Smooth muscle cell (in vitro differentiated cells): ENCODE measurements at regions not wholly inside any gene's neighbourhood (a gene's known extent, or its start where the extent isn't known, plus 50 kb on each side); places are given as distances from the start of the nearest gene placed in this dataset.
"Not testable (repeated sequence)": the region's sequence is repeated elsewhere in the genome, so short reads cannot be mapped to it uniquely, and the experiment has no call there.

Experiments
- DNase-seq: peaks from one replicate; lab custom pipeline; 2025; ENCODE audit not compliant: unreplicated experiment; lab: John Stamatoyannopoulos, UW
- H2AFZ ChIP-seq: fragments of 200-600 bp; sonication (generic); 2 replicates; pipeline ENCODE4 v1.6.0; 2016; ENCODE audit warnings: antibody characterized with exemption, low read depth, mild to moderate bottlenecking
- H3F3A ChIP-seq: fragments of 200-600 bp; sonication (generic); 2 replicates; pipeline ENCODE4 v1.6.0; 2017; ENCODE audit warnings: antibody characterized with exemption, low read depth
- H3K27ac ChIP-seq: fragments of 200-600 bp; sonication (generic); 2 replicates; pipeline ENCODE4 v1.5.1; 2016; ENCODE audit warnings: low read depth, mild to moderate bottlenecking
- H3K27me3 ChIP-seq: fragments of 200-600 bp; sonication (generic); 2 replicates; pipeline ENCODE4 v1.6.1; 2016; ENCODE audit warnings: low read depth, mild to moderate bottlenecking
- H3K36me3 ChIP-seq: fragments of 200-600 bp; sonication (generic); 2 replicates; pipeline ENCODE4 v1.5.1; 2016; ENCODE audit warnings: low read depth
- H3K4me1 ChIP-seq: fragments of 200-600 bp; sonication (generic); 2 replicates; pipeline ENCODE4 v1.5.1; 2016; ENCODE audit warnings: low read depth
- H3K4me2 ChIP-seq: fragments of 200-600 bp; sonication (generic); 2 replicates; pipeline ENCODE4 v1.6.0; 2016; ENCODE audit warnings: mild to moderate bottlenecking
- H3K4me3 ChIP-seq: fragments of 200-600 bp; sonication (generic); 2 replicates; pipeline ENCODE4 v1.5.1; 2016; ENCODE audit warnings: mild to moderate bottlenecking
- H3K79me2 ChIP-seq: fragments of 200-600 bp; sonication (generic); 2 replicates; pipeline ENCODE4 v1.6.0; 2016; ENCODE audit warnings: low read depth, mild to moderate bottlenecking
- H3K9ac ChIP-seq: fragments of 200-600 bp; sonication (generic); 2 replicates; pipeline ENCODE4 v1.6.0; 2016; ENCODE audit warnings: low read depth
- H3K9me3 ChIP-seq: fragments of 200-600 bp; sonication (generic); replicated peaks from 2 replicates; pipeline ENCODE4 v1.5.1; 2016; ENCODE audit warnings: low read depth
- H4K20me1 ChIP-seq: fragments of 200-600 bp; sonication (generic); 2 replicates; pipeline ENCODE4 v1.6.0; 2016; ENCODE audit warnings: low read depth
- WGBS: methylation state at CpG from one replicate; pipeline ENCODE4 v1.1.7; 2016; ENCODE audit warnings: low lambda C conversion rate; 5-methylcytosine and 5-hydroxymethylcytosine counted together
- TF ChIP-seq, protein P1 (sequence below): fragments of 200-600 bp; sonication (generic); IDR thresholded peaks from 2 replicates; pipeline ENCODE4 v1.5.1; 2017; ENCODE audit warnings: borderline replicate concordance, mild to moderate bottlenecking, antibody characterized with exemption; ENCODE audit not compliant: insufficient read depth, poor library complexity, severe bottlenecking

DNA sequence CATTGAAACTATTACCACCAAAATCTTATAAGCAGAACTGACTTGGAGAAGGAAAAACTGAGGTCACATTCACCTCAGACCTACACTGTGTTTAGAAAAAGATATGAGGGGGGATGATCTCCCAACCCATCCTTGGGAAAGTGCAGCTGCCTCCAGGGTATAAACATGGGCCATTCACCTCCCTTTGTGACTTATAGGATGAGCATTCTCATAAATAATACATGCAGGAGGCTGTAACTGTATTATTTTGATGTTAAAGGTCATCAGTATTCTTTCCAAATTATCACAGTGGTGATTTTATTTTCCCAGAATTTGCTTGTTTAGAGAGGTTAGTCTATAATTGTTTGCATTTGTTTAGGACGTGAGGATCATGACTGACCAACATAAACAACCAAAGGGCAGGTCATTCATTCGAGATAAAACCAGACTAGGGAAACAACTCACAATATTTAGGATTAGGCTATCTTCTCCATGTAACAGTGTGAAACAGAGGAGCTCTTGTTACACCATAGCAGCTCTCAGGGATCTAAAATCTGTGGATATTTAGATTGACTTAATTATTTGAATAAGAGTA is 109.2 kb upstream of the NR5A2 start:
- H3K27me3 ChIP-seq = no peaks in the 10 kb centered on the region
- H4K20me1 ChIP-seq = no peaks in the 10 kb centered on the region
- H3K79me2 ChIP-seq = no peaks in the 10 kb centered on the region
- no peak overlapping the region for H3K27ac ChIP-seq
- no peak overlapping the region for H3K4me3 ChIP-seq
- TF ChIP-seq, protein P1, sequence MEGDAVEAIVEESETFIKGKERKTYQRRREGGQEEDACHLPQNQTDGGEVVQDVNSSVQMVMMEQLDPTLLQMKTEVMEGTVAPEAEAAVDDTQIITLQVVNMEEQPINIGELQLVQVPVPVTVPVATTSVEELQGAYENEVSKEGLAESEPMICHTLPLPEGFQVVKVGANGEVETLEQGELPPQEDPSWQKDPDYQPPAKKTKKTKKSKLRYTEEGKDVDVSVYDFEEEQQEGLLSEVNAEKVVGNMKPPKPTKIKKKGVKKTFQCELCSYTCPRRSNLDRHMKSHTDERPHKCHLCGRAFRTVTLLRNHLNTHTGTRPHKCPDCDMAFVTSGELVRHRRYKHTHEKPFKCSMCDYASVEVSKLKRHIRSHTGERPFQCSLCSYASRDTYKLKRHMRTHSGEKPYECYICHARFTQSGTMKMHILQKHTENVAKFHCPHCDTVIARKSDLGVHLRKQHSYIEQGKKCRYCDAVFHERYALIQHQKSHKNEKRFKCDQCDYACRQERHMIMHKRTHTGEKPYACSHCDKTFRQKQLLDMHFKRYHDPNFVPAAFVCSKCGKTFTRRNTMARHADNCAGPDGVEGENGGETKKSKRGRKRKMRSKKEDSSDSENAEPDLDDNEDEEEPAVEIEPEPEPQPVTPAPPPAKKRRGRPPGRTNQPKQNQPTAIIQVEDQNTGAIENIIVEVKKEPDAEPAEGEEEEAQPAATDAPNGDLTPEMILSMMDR = no peak
- DNase-seq = no peak
- no peak overlapping the region for H3K9ac ChIP-seq
- H3K4me1 ChIP-seq = no peaks in the 10 kb centered on the region
- no peaks in the 10 kb centered on the region for H3K9me3 ChIP-seq
- WGBS = 43% methylated on average over 2 of the region's 2 CpGs
- H3F3A ChIP-seq = no peaks in the 10 kb centered on the region
- no peak overlapping the region for H3K4me2 ChIP-seq
- H3K36me3 ChIP-seq = no peaks in the 10 kb centered on the region
- no peak overlapping the region for H2AFZ ChIP-seq

DNA sequence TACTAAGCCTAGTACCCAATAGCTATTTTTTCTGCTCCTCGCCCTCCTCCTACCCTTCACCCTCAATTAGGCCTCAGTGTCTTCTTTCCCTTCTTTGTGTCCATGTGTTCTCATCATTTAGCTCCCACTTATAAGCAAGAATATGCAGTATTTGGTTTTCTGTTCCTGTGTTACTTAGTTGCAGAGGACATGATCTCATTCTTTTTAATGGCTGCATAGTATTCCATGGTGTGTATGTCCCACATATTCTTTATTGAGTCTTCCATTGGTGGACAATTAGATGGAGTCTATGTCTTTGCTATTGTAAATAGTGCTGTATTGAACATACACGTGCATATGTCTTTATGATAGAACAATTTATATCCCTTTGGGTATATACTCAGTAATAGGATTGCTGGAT is 106.9 kb upstream of the NR5A2 start:
- H2AFZ ChIP-seq = no peak overlapping the region
- no peaks in the 10 kb centered on the region for H4K20me1 ChIP-seq
- TF ChIP-seq, protein P1 = no peak
- H3K79me2 ChIP-seq = no peaks in the 10 kb centered on the region
- H3K9me3 ChIP-seq = no peaks in the 10 kb centered on the region
- H3K4me1 ChIP-seq = no peaks in the 10 kb centered on the region
- H3K27me3 ChIP-seq = no peaks in the 10 kb centered on the region
- no peak overlapping the region for H3K9ac ChIP-seq
- H3K4me3 ChIP-seq = no peak overlapping the region
- H3K36me3 ChIP-seq = no peaks in the 10 kb centered on the region
- WGBS = 90% methylated on average over 2 of the region's 2 CpGs
- no peaks in the 10 kb centered on the region for H3F3A ChIP-seq
- no peak overlapping the region for H3K27ac ChIP-seq
- no peak overlapping the region for H3K4me2 ChIP-seq
- DNase-seq = no peak

DNA sequence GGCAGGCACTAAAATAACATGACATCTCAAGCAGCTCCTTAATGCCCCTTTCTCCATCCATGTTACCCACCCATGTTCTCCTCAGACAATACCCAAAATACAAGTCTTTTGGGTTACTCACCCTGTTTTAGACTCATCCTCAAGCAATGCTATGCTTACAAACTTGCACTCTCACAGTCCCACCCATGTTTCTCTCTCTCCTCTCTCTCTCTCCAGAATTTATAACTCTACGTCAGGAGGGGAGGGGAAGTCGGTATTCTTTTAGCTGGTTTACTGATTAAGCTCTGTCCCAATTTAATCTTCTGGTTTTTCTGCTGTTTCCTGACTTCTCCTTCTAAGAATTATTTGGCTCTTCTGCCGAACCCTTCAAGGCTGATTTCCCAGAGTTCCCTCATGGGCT is 98.0 kb upstream of the NR5A2 start:
- Histone ChIP-seq H3K4me3 (no peak overlapping the region), H3K9ac (no peak overlapping the region), H3F3A (no peaks in the 10 kb centered on the region), H2AFZ (no peak overlapping the region), H3K27me3 (no peaks in the 10 kb centered on the region), H3K79me2 (no peaks in the 10 kb centered on the region), H4K20me1 (no peaks in the 10 kb centered on the region), H3K4me2 (no peak overlapping the region), H3K4me1 (no peaks in the 10 kb centered on the region), H3K27ac (no peak overlapping the region), H3K9me3 (no peaks in the 10 kb centered on the region), H3K36me3 (no peaks in the 10 kb centered on the region)
- TF ChIP-seq, protein P1 = no peak
- DNase-seq = no peak
- WGBS = 81% methylated on average over 3 of the region's 3 CpGs

DNA sequence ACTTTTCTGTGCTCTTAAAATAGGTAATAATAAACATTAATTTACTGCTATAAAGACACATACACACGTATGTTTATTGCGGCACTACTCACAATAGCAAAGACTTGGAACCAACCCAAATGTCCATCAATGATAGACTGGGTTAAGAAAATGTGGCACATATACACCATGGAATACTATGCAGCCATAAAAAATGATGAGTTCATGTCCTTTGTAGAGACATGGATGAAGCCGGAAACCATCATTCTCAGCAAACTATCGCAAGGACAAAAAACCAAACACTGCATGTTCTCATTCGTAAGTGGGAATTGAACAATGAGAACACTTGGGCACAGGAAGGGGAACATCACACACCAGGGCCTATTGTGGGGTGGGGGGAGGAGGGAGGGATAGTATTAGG is 97.4 kb upstream of the NR5A2 start:
- H3K4me1 ChIP-seq, H2AFZ ChIP-seq, H3K4me2 ChIP-seq, H3K36me3 ChIP-seq, H3K4me3 ChIP-seq, H3K79me2 ChIP-seq, DNase-seq, H3K9ac ChIP-seq, H3K27me3 ChIP-seq, H3F3A ChIP-seq, H3K9me3 ChIP-seq, H4K20me1 ChIP-seq, H3K27ac ChIP-seq: not testable (repeated sequence)
- 94% methylated on average over 5 of the region's 5 CpGs for WGBS
